ENCODE measurements at regions not wholly inside any gene's neighbourhood (a gene's known extent, or its start where the extent isn't known, plus 50 kb on each side); places are given as distances from the start of the nearest gene placed in this dataset.

GRCh38 chr1:232393444-232394146 is 236.3 kb downstream of the SIPA1L2 start:
- TF ChIP-seq CTCF (IDR thresholded peaks at IDR 0.05) (no peak), POLR2AphosphoS5 (IDR thresholded peaks at IDR 0.05) (no peak), EP300 (IDR thresholded peaks at IDR 0.05) (no peak)

All from esophagus muscularis mucosa (tissue), 4 donors.